GM12878 (cell line): ENCODE measurements at regions not wholly inside any gene's neighbourhood (a gene's known extent, or its start where the extent isn't known, plus 50 kb on each side); places are given as distances from the start of the nearest gene placed in this dataset.

Experiments used
- ATAC-seq: fragments of 200-7000 bp; cut with Tn5 transposase; 3 replicates; pipeline ENCODE4 v1.9.1; 2020; ENCODE audit warnings: mild to moderate bottlenecking, moderate library complexity
- BruUV-seq: library from RNA; stranded (reverse); fragments of 400-500 nt; replicated peaks from 2 replicates; lab custom pipeline; 2021; lab: Mats Ljungman, UMichigan
- CTCF ChIA-PET: fragments of 300-600 bp; sonication (Branson Sonifier 250); formaldehyde crosslinking; extraction: SDS; loops from one replicate; lab custom pipeline; 2021; ENCODE audit warnings: inconsistent platforms; lab: Yijun Ruan, JAX
- POLR2A ChIA-PET: fragments of 350-600 bp; formaldehyde crosslinking; extraction: SDS; loops from one replicate; lab custom pipeline; 2021; ENCODE audit warnings: inconsistent platforms; lab: Charles Lee
- RAD21 ChIA-PET: fragments of 300-600 bp; sonication (Branson Sonifier 250); formaldehyde crosslinking; loops from one replicate; lab custom pipeline; 2023; ENCODE audit warnings: antibody characterized with exemption; ENCODE audit not compliant: unreplicated experiment; lab: Charles Lee
- SMC1A ChIA-PET: fragments of 300-600 bp; sonication (Branson Sonifier 250); formaldehyde crosslinking; loops from one replicate; lab custom pipeline; 2023; ENCODE audit not compliant: unreplicated experiment, uncharacterized antibody; lab: Charles Lee
- DNase-seq: peaks from one replicate; pipeline ENCODE4 v3.0.0-alpha.2; 2011; ENCODE audit warnings: low read depth, low spot score
- FAIRE-seq: peaks from 3 replicates; lab custom pipeline; 2011; peaks lifted over from hg19 to GRCh38; lab: Jason Lieb, UNC
- H2AFZ ChIP-seq: 2 replicates; pipeline ENCODE4 v1.6.0; 2011; ENCODE audit warnings: low read depth, low read length, control low read depth; ENCODE audit not compliant: control insufficient read depth
- H3K27ac ChIP-seq: 2 replicates; pipeline ENCODE4 v1.5.1; 2011; ENCODE audit warnings: control low read depth; ENCODE audit not compliant: control insufficient read depth, insufficient read depth
- H3K27me3 ChIP-seq, 2 experiments: replicated peaks in 1 of 2; 2 replicates each; pipeline versions ENCODE4 v1.6.0 to v1.6.1; 2011; ENCODE audit warnings: low read length in 1 of 2; ENCODE audit not compliant: control insufficient read depth in 2 of 2, insufficient read depth in 2 of 2
- H3K36me3 ChIP-seq, 2 experiments: 2 replicates each; pipeline ENCODE4 v1.5.1; 2011; ENCODE audit warnings: low read length in 1 of 2; ENCODE audit not compliant: control insufficient read depth in 2 of 2, insufficient read depth in 2 of 2
- H3K4me1 ChIP-seq: 2 replicates; pipeline ENCODE4 v1.6.1; 2011; ENCODE audit warnings: mild to moderate bottlenecking, low read length, moderate library complexity, mixed read lengths; ENCODE audit not compliant: control insufficient read depth, insufficient read depth
- H3K4me2 ChIP-seq: 2 replicates; pipeline ENCODE4 v1.6.0; 2011; ENCODE audit warnings: control low read depth; ENCODE audit not compliant: control insufficient read depth, insufficient read depth
- H3K4me3 ChIP-seq: fragments of 200-600 bp; sonication (generic); 2 replicates; pipeline ENCODE4 v1.5.1; 2016
- H3K79me2 ChIP-seq: 2 replicates; pipeline ENCODE4 v1.6.0; 2011; ENCODE audit warnings: low read length; ENCODE audit not compliant: control insufficient read depth, insufficient read depth
- H3K9ac ChIP-seq: 2 replicates; pipeline ENCODE4 v1.8.0; 2011; ENCODE audit warnings: low read length, control low read depth, mixed read lengths; ENCODE audit not compliant: control insufficient read depth, insufficient read depth
- H3K9me3 ChIP-seq: replicated peaks from 3 replicates; pipeline ENCODE4 v1.5.1; 2011; ENCODE audit warnings: mild to moderate bottlenecking, low read length; ENCODE audit not compliant: control insufficient read depth, insufficient read depth
- H4K20me1 ChIP-seq: 2 replicates; pipeline ENCODE4 v1.6.0; 2011; ENCODE audit not compliant: control insufficient read depth, insufficient read depth
- CREB1 ChIP-seq: IDR thresholded peaks from 2 replicates; pipeline ENCODE4 v1.6.1; 2012; ENCODE audit warnings: low read depth, mild to moderate bottlenecking, inconsistent platforms
- EZH2 ChIP-seq: IDR thresholded peaks from 2 replicates; pipeline ENCODE4 v1.6.1; 2012; ENCODE audit warnings: low read depth, mild to moderate bottlenecking, control low read depth, inconsistent platforms, low read length, borderline replicate concordance; ENCODE audit not compliant: control insufficient read depth
- FOS ChIP-seq: IDR thresholded peaks from 3 replicates; pipeline ENCODE4 v1.6.1; 2011; ENCODE audit warnings: borderline replicate concordance; ENCODE audit not compliant: insufficient read length; ENCODE audit errors: extremely low read depth
- KLF5 ChIP-seq: fragments of 450-650 bp; IDR thresholded peaks from 2 replicates; pipeline ENCODE4 v1.6.1; 2014; ENCODE audit warnings: mild to moderate bottlenecking; ENCODE audit not compliant: partially characterized antibody
- MTA2 ChIP-seq: fragments of 450-650 bp; IDR thresholded peaks from 2 replicates; pipeline ENCODE4 v1.6.1; 2016; ENCODE audit warnings: low read depth, mild to moderate bottlenecking, moderate library complexity
- NBN ChIP-seq: fragments of 450-650 bp; IDR thresholded peaks from 2 replicates; pipeline ENCODE4 v1.6.1; 2016
- POLR2AphosphoS5 ChIP-seq: IDR thresholded peaks from 2 replicates; pipeline ENCODE4 v1.6.1; 2011; ENCODE audit warnings: mild to moderate bottlenecking, low read length, inconsistent platforms
- SMARCA5 ChIP-seq: fragments of 450-650 bp; IDR thresholded peaks from 2 replicates; pipeline ENCODE4 v1.6.1; 2017; ENCODE audit warnings: mild to moderate bottlenecking
- SRF ChIP-seq, 2 experiments: IDR thresholded peaks; 2 replicates each; pipeline ENCODE4 v1.6.1; 2011; ENCODE audit warnings: low read depth in 2 of 2, low read length in 2 of 2, mild to moderate bottlenecking in 1 of 2, moderate library complexity in 1 of 2
- STAT3 ChIP-seq: IDR thresholded peaks from 2 replicates; pipeline ENCODE4 v1.6.1; 2011; ENCODE audit warnings: low read depth, low read length, improper control_type of control experiment
- TAF1 ChIP-seq: IDR thresholded peaks from 2 replicates; pipeline ENCODE4 v1.6.1; 2011; ENCODE audit warnings: mild to moderate bottlenecking, low read depth, low read length, borderline replicate concordance
- TARDBP ChIP-seq: IDR thresholded peaks from 2 replicates; pipeline ENCODE4 v1.6.1; 2016; ENCODE audit warnings: borderline replicate concordance
- WGBS: methylation state at CpG from one replicate; pipeline ENCODE4 v1.1.6; 2016; ENCODE audit warnings: low lambda C conversion rate; ENCODE audit not compliant: insufficient replicate concordance, insufficient coverage; ENCODE audit errors: missing lambda C conversion rate; 5-methylcytosine and 5-hydroxymethylcytosine counted together
- in situ Hi-C: fragments of 300-500 bp; cut with MboI; formaldehyde crosslinking; loops from 9 replicates; pipeline ENCODE4 v1.14.3; 2018; ENCODE audit warnings: mixed read lengths
- intact Hi-C: fragments of 100-400 bp; cut with micrococcal nuclease; formaldehyde crosslinking; loops from one replicate; pipeline ENCODE4 v1.14.2; 2022; ENCODE audit not compliant: unreplicated experiment
- TF ChIP-seq, protein P1 (sequence below): IDR thresholded peaks from 2 replicates; pipeline ENCODE4 v1.6.1; 2011; ENCODE audit warnings: low read depth, low read length, improper control_type of control experiment, borderline replicate concordance
- TF ChIP-seq, protein P2 (sequence below): fragments of 450-650 bp; IDR thresholded peaks from 2 replicates; pipeline ENCODE4 v1.6.1; 2017; ENCODE audit warnings: low read depth, mild to moderate bottlenecking, moderate library complexity
- TF ChIP-seq, protein P3 (sequence below): fragments of 450-650 bp; IDR thresholded peaks from 2 replicates; pipeline ENCODE4 v1.6.1; 2016; ENCODE audit warnings: mild to moderate bottlenecking, moderate library complexity, borderline replicate concordance

DNA sequence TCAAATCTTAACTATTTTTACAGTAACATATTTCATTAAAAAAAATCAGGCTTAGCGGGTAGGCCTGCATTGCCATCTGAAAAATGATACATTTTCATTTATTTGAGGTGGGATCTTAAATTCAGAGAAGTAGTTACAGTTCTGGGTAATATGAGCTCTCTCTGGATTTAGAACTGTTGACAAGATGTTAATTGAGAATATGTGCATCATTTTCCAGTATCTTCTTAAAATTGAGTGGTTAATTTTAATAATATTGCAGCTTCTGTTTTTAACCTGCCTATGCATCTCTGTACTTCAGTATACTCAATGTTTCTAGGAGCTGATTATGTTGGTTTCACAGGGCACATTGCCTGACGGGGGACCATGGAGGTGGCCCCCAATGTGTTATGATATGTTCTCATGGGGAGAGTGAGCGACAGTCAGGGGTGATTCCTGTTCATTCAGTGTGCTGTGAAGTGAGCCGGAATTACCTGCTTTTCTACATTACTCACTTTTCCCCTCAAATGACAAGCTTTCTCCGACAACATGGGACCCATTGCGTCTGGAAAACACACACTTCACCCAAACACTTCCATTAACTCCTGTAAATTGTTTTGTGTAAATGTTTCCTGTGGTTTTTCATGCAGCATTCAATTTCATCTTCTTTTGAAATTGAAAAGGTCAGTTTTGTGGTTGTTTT is 406.2 kb downstream of the MTX2 start:
- no peaks in the 10 kb centered on the region for H4K20me1 ChIP-seq
- CTCF ChIA-PET, result interaction anchor here (1.3 to 2.8 kb wide), 4 partner anchors 21 to 473 kb away, joined by 3 to 12 read pairs (median 6); no protein-coding TSS in a partner anchor
- TF ChIP-seq MTA2 (no peak), CREB1 (no peak), FOS (no peak), TARDBP (no peak), KLF5 (no peak), NBN (no peak), EZH2 (no peak), SRF (IDR thresholded peaks at IDR 0.05; ENCODE audit: low read depth in 2 of 2, low read length in 2 of 2) (no peak), SMARCA5 (no peak), POLR2AphosphoS5 (no peak), STAT3 (no peak), TAF1 (no peak)
- TF ChIP-seq, protein P1, sequence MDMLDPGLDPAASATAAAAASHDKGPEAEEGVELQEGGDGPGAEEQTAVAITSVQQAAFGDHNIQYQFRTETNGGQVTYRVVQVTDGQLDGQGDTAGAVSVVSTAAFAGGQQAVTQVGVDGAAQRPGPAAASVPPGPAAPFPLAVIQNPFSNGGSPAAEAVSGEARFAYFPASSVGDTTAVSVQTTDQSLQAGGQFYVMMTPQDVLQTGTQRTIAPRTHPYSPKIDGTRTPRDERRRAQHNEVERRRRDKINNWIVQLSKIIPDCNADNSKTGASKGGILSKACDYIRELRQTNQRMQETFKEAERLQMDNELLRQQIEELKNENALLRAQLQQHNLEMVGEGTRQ, result no peak
- TF ChIP-seq, protein P2, sequence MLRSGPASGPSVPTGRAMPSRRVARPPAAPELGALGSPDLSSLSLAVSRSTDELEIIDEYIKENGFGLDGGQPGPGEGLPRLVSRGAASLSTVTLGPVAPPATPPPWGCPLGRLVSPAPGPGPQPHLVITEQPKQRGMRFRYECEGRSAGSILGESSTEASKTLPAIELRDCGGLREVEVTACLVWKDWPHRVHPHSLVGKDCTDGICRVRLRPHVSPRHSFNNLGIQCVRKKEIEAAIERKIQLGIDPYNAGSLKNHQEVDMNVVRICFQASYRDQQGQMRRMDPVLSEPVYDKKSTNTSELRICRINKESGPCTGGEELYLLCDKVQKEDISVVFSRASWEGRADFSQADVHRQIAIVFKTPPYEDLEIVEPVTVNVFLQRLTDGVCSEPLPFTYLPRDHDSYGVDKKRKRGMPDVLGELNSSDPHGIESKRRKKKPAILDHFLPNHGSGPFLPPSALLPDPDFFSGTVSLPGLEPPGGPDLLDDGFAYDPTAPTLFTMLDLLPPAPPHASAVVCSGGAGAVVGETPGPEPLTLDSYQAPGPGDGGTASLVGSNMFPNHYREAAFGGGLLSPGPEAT, result no peak
- TF ChIP-seq, protein P3, sequence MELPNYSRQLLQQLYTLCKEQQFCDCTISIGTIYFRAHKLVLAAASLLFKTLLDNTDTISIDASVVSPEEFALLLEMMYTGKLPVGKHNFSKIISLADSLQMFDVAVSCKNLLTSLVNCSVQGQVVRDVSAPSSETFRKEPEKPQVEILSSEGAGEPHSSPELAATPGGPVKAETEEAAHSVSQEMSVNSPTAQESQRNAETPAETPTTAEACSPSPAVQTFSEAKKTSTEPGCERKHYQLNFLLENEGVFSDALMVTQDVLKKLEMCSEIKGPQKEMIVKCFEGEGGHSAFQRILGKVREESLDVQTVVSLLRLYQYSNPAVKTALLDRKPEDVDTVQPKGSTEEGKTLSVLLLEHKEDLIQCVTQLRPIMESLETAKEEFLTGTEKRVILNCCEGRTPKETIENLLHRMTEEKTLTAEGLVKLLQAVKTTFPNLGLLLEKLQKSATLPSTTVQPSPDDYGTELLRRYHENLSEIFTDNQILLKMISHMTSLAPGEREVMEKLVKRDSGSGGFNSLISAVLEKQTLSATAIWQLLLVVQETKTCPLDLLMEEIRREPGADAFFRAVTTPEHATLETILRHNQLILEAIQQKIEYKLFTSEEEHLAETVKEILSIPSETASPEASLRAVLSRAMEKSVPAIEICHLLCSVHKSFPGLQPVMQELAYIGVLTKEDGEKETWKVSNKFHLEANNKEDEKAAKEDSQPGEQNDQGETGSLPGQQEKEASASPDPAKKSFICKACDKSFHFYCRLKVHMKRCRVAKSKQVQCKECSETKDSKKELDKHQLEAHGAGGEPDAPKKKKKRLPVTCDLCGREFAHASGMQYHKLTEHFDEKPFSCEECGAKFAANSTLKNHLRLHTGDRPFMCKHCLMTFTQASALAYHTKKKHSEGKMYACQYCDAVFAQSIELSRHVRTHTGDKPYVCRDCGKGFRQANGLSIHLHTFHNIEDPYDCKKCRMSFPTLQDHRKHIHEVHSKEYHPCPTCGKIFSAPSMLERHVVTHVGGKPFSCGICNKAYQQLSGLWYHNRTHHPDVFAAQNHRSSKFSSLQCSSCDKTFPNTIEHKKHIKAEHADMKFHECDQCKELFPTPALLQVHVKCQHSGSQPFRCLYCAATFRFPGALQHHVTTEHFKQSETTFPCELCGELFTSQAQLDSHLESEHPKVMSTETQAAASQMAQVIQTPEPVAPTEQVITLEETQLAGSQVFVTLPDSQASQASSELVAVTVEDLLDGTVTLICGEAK, result no peak
- no peaks in the 10 kb centered on the region for H3K79me2 ChIP-seq
- no peak for ATAC-seq
- FAIRE-seq, result no peak
- H3K9me3 ChIP-seq, result no peaks in the 10 kb centered on the region
- H3K27me3 ChIP-seq, result no peaks in the 10 kb centered on the region
- intact Hi-C loops, result loop anchor here (5.0 kb wide), 1 partner anchor 137 kb away; no protein-coding TSS in a partner anchor
- H3K4me2 ChIP-seq, result no peak overlapping the region
- H3K9ac ChIP-seq, result no peak overlapping the region
- SMC1A ChIA-PET, result interaction anchor here (1.0 to 1.5 kb wide), 6 partner anchors 8 to 491 kb away, joined by 3 to 4 read pairs (median 4); no protein-coding TSS in a partner anchor
- 63% methylated on average over 6 of the region's 6 CpGs for WGBS
- 0 out of 2 replicates have a peak overlapping the region, but pooled peaks have one; percentile 4 for H2AFZ ChIP-seq
- RAD21 ChIA-PET, result interaction anchor here (0.6 to 1.8 kb wide), 3 partner anchors 12 to 790 kb away, joined by 3 to 4 read pairs (median 3); no protein-coding TSS in a partner anchor
- no TSS peak for BruUV-seq
- in situ Hi-C loops, result no loop called here
- no peak overlapping the region for H3K27ac ChIP-seq
- no peak for DNase-seq
- H3K4me3 ChIP-seq, result no peak overlapping the region
- POLR2A ChIA-PET, result interaction anchor here (0.6 kb wide), 1 partner anchor 586 kb away, joined by 3 read pairs; no protein-coding TSS in a partner anchor
- H3K4me1 ChIP-seq, result no peaks in the 10 kb centered on the region; the same call in 1 of the 2 replicates
- H3K36me3 ChIP-seq, result no peaks in the 10 kb centered on the region
